PC-3 (cell line): ENCODE measurements at regions not wholly inside any gene's neighbourhood (a gene's known extent, or its start where the extent isn't known, plus 50 kb on each side); places are given as distances from the start of the nearest gene placed in this dataset.
A peak's percentile ranks its signal among the peaks of the same experiment; 100 is the strongest.

ENCODE experiments used
- ATAC-seq: fragments of 200-7000 bp; cut with Tn5 transposase; 2 replicates; pipeline ENCODE4 v1.9.1; 2020; ENCODE audit warnings: mild to moderate bottlenecking, moderate library complexity
- BruUV-seq: library from RNA; stranded (reverse); fragments of 400-500 nt; replicated peaks from 2 replicates; lab custom pipeline; 2021; lab: Mats Ljungman, UMichigan
- CTCF ChIA-PET: fragments of 300-600 bp; sonication (Branson Sonifier 250); formaldehyde crosslinking; loops from one replicate; lab custom pipeline; 2022; ENCODE audit warnings: antibody characterized with exemption; lab: Charles Lee
- POLR2A ChIA-PET: fragments of 300-600 bp; sonication (Branson Sonifier 250); formaldehyde crosslinking; loops from one replicate; lab custom pipeline; 2022; ENCODE audit warnings: antibody characterized with exemption; ENCODE audit not compliant: unreplicated experiment; lab: Charles Lee
- DNase-seq: peaks from one replicate; pipeline ENCODE4 v3.0.0-alpha.2; 2015
- H2AFZ ChIP-seq: fragments of 300-600 bp; sonication (generic); 2 replicates; pipeline ENCODE4 v1.6.0; 2016; ENCODE audit warnings: antibody characterized with exemption, low read length
- H3F3A ChIP-seq: fragments of 300-600 bp; sonication (generic); one replicate; pipeline ENCODE4 v1.6.0; 2017; ENCODE audit warnings: antibody characterized with exemption, low read length, control low read depth, mild to moderate bottlenecking; ENCODE audit not compliant: unreplicated experiment
- H3K27ac ChIP-seq: fragments of 300-600 bp; sonication (generic); 2 replicates; pipeline ENCODE4 v1.5.1; 2016; ENCODE audit warnings: mild to moderate bottlenecking, low read length
- H3K27me3 ChIP-seq: fragments of 300-600 bp; sonication (generic); 2 replicates; pipeline ENCODE4 v1.6.1; 2016; ENCODE audit warnings: low read length, mixed read lengths
- H3K36me3 ChIP-seq: fragments of 300-600 bp; sonication (generic); 2 replicates; pipeline ENCODE4 v1.6.1; 2016; ENCODE audit warnings: low read depth, mixed run types, low read length, mixed read lengths
- H3K4me1 ChIP-seq: fragments of 300-600 bp; sonication (generic); 2 replicates; pipeline ENCODE4 v1.5.1; 2016; ENCODE audit warnings: low read length; ENCODE audit not compliant: insufficient read depth
- H3K4me2 ChIP-seq: fragments of 300-600 bp; sonication (generic); 2 replicates; pipeline ENCODE4 v1.6.0; 2016; ENCODE audit warnings: low read length
- H3K4me3 ChIP-seq: fragments of 300-600 bp; sonication (generic); 2 replicates; pipeline ENCODE4 v1.5.1; 2016; ENCODE audit warnings: mild to moderate bottlenecking, low read length, mixed read lengths
- H3K79me2 ChIP-seq: fragments of 300-600 bp; sonication (generic); 2 replicates; pipeline ENCODE4 v1.6.1; 2017; ENCODE audit warnings: low read length, mixed read lengths
- H3K9ac ChIP-seq: fragments of 300-600 bp; sonication (generic); 2 replicates; pipeline ENCODE4 v1.6.0; 2016; ENCODE audit warnings: mild to moderate bottlenecking, low read length
- H3K9me2 ChIP-seq: fragments of 300-600 bp; sonication (generic); replicated peaks from 2 replicates; pipeline ENCODE4 v1.6.1; 2016; ENCODE audit warnings: mixed run types, low read length, mixed read lengths
- H3K9me3 ChIP-seq: fragments of 300-600 bp; sonication (generic); 2 replicates; pipeline ENCODE4 v1.6.1; 2016; ENCODE audit warnings: low read length, mixed read lengths
- H4K20me1 ChIP-seq: fragments of 300-600 bp; sonication (generic); 2 replicates; pipeline ENCODE4 v1.6.1; 2016; ENCODE audit warnings: low read length, mixed read lengths
- CTCF ChIP-seq: fragments of 300-600 bp; sonication (generic); conservative IDR thresholded peaks from 2 replicates; pipeline ENCODE4 v1.5.1; 2017; ENCODE audit warnings: antibody characterized with exemption, low read depth, mild to moderate bottlenecking, low read length
- EZH2 ChIP-seq: fragments of 300-600 bp; sonication (generic); IDR thresholded peaks from one replicate; pipeline ENCODE4 v1.6.1; 2017; ENCODE audit warnings: antibody characterized with exemption, mild to moderate bottlenecking, low read length; ENCODE audit not compliant: unreplicated experiment
- EZH2phosphoT487 ChIP-seq: fragments of 300-600 bp; sonication (generic); IDR thresholded peaks from 2 replicates; pipeline ENCODE4 v1.6.1; 2018; ENCODE audit warnings: mild to moderate bottlenecking, antibody characterized with exemption, low read length, borderline replicate concordance
- intact Hi-C: fragments of 100-400 bp; cut with micrococcal nuclease; formaldehyde crosslinking; loops from 2 replicates; pipeline ENCODE4 v1.9.0; 2023

GRCh38 chr2:41116106-41116797 is 664.4 kb upstream of the SLC8A1 start:
- POLR2A ChIA-PET: no interaction called here
- H3K4me1 ChIP-seq: no peaks in the 10 kb centered on the region
- H2AFZ ChIP-seq: no peak overlapping the region
- CTCF ChIA-PET: no interaction called here
- TF ChIP-seq EZH2phosphoT487: no peak
- no peak for TF ChIP-seq CTCF
- TF ChIP-seq EZH2: no peak
- no peak overlapping the region for H3K4me2 ChIP-seq
- H3K9ac ChIP-seq: no peak overlapping the region
- no TSS peak for BruUV-seq
- ATAC-seq (no peak), DNase-seq (peak; percentile 25)
- no peaks in the 10 kb centered on the region for H4K20me1 ChIP-seq
- no peaks in the 10 kb centered on the region for H3K36me3 ChIP-seq
- no peak overlapping the region for H3K27ac ChIP-seq
- H3F3A ChIP-seq: no peaks in the 10 kb centered on the region
- intact Hi-C loops: no loop called here
- H3K9me3 ChIP-seq: no peaks in the 10 kb centered on the region
- no peaks in the 10 kb centered on the region for H3K9me2 ChIP-seq
- H3K79me2 ChIP-seq: no peaks in the 10 kb centered on the region
- H3K27me3 ChIP-seq: no peaks in the 10 kb centered on the region
- H3K4me3 ChIP-seq: no peak overlapping the region

GRCh38 chr2:41119489-41119888 is 667.6 kb upstream of the SLC8A1 start:
- H3K9me3 ChIP-seq: no peaks in the 10 kb centered on the region
- no peaks in the 10 kb centered on the region for H3K4me1 ChIP-seq
- ChIA-PET CTCF (no interaction called here), POLR2A (no interaction called here)
- no peak overlapping the region for H3K4me3 ChIP-seq
- H3K27me3 ChIP-seq: no peaks in the 10 kb centered on the region
- intact Hi-C loops: no loop called here
- no peaks in the 10 kb centered on the region for H3K36me3 ChIP-seq
- no peak overlapping the region for H3K9ac ChIP-seq
- ATAC-seq (no peak), DNase-seq (no peak)
- no TSS peak for BruUV-seq
- no peak overlapping the region for H2AFZ ChIP-seq
- no peaks in the 10 kb centered on the region for H3F3A ChIP-seq
- no peak overlapping the region for H3K4me2 ChIP-seq
- no peaks in the 10 kb centered on the region for H4K20me1 ChIP-seq
- no peaks in the 10 kb centered on the region for H3K9me2 ChIP-seq
- H3K27ac ChIP-seq: no peak overlapping the region
- TF ChIP-seq CTCF (no peak), EZH2 (no peak), EZH2phosphoT487 (no peak)
- no peaks in the 10 kb centered on the region for H3K79me2 ChIP-seq

GRCh38 chr2:41123341-41123740 is 671.5 kb upstream of the SLC8A1 start:
- no peaks in the 10 kb centered on the region for H3K36me3 ChIP-seq
- no peaks in the 10 kb centered on the region for H3K27me3 ChIP-seq
- H3F3A ChIP-seq: no peaks in the 10 kb centered on the region
- DNase-seq (no peak), ATAC-seq (no peak)
- H3K4me3 ChIP-seq: no peak overlapping the region
- H3K27ac ChIP-seq: no peak overlapping the region
- no peaks in the 10 kb centered on the region for H3K79me2 ChIP-seq
- POLR2A ChIA-PET: no interaction called here
- no peak overlapping the region for H3K4me2 ChIP-seq
- CTCF ChIA-PET: no interaction called here
- no peaks in the 10 kb centered on the region for H4K20me1 ChIP-seq
- no peaks in the 10 kb centered on the region for H3K9me3 ChIP-seq
- H2AFZ ChIP-seq: no peak overlapping the region
- TF ChIP-seq CTCF (no peak), EZH2 (no peak), EZH2phosphoT487 (no peak)
- no peak overlapping the region for H3K9ac ChIP-seq
- H3K9me2 ChIP-seq: no peaks in the 10 kb centered on the region
- H3K4me1 ChIP-seq: no peaks in the 10 kb centered on the region
- intact Hi-C loops: no loop called here
- BruUV-seq: no TSS peak
